RWPE1 (cell line): ENCODE measurements at regions not wholly inside any gene's neighbourhood (a gene's known extent, or its start where the extent isn't known, plus 50 kb on each side); places are given as distances from the start of the nearest gene placed in this dataset.

Source experiments
- CTCF ChIA-PET: fragments of 350-600 bp; sonication (Branson Sonifier 250); formaldehyde crosslinking; extraction: SDS; loops from one replicate; lab custom pipeline; 2021; lab: Yijun Ruan, JAX
- POLR2A ChIA-PET: fragments of 400-600 bp; formaldehyde crosslinking; extraction: SDS; loops from one replicate; lab custom pipeline; 2020; ENCODE audit warnings: antibody characterized with exemption; ENCODE audit not compliant: low non-redundant PET; lab: Yijun Ruan, JAX
- DNase-seq: peaks from one replicate; pipeline ENCODE4 v3.0.0; 2012; ENCODE audit warnings: low spot score
- H3K27ac ChIP-seq: fragments of 450-650 bp; 2 replicates; pipeline ENCODE4 v1.5.1; 2017
- CTCF ChIP-seq: fragments of 450-650 bp; conservative IDR thresholded peaks from 2 replicates; pipeline ENCODE4 v1.5.1; 2017; ENCODE audit warnings: low read depth, mild to moderate bottlenecking

- TF ChIP-seq CTCF: no peak
- H3K27ac ChIP-seq: no peak overlapping the region
- ChIA-PET POLR2A (no interaction called here), CTCF (no interaction called here)
- no peak for DNase-seq
Measured at GRCh38 chr12:97229004-97229403, 233.6 kb upstream of the RMST start.

DNA sequence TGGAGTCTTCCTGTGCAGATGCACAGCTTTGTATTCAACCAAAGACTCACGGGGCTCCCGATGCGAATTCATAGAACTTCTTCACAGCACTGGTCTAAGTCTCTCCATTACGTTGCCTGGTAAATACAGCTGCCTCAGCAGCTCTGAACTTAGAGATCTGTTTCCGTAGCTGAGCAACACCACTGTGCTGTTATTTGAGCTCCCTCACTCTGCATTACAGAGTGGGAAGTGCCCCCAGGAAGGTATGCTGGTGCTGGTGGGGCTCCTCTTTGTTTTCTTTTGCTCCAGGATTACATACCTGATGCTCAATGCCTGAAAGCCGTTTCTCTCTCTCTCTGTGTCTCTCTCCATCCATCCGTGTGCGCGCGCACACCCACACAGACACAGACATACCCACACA lies 227.5 kb upstream of the RMST start:
- no peak for TF ChIP-seq CTCF
- CTCF ChIA-PET: no interaction called here
- POLR2A ChIA-PET: no interaction called here

GRCh38 chr12:97246368-97246767 lies 216.2 kb upstream of the RMST start:
- ChIA-PET CTCF (no interaction called here), POLR2A (no interaction called here)
- no peak overlapping the region for H3K27ac ChIP-seq
- no peak for DNase-seq
- TF ChIP-seq CTCF: no peak

More for the DNA sequence above, 227.5 kb upstream of the RMST start:
- no peak overlapping the region for H3K27ac ChIP-seq
- DNase-seq: no peak

GRCh38 chr12:97250483-97250882 lies 212.1 kb upstream of the RMST start:
- TF ChIP-seq CTCF: no peak
- POLR2A ChIA-PET: no interaction called here
- no peak overlapping the region for H3K27ac ChIP-seq
- CTCF ChIA-PET: interaction anchor here (0.6 kb wide), 1 partner anchor 24 kb away, joined by 3 read pairs; no protein-coding TSS in a partner anchor
- no peak for DNase-seq

DNA sequence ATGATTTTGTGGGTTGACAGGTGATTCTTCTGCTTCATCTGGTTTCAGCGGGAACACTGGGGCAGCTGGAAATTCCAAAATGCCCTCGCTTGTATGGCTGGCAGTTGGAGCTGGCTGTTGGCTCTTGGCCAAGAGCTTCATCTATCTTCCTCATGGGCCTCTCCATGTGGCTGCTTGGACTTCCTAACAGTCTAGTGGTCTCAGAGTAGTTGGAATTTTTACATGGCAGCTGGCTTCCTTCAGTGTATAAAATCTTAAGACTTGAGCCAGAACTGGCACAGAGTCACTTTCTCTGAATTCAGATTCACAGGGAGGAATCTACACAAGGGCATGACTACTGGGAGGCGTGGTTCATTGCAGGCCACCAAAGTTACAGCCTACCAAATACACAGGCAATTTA lies 204.9 kb upstream of the RMST start:
- ChIA-PET POLR2A (no interaction called here), CTCF (no interaction called here)
- no peak for TF ChIP-seq CTCF
- DNase-seq: no peak
- no peak overlapping the region for H3K27ac ChIP-seq

GRCh38 chr12:97259098-97259497 lies 203.5 kb upstream of the RMST start:
- POLR2A ChIA-PET: no interaction called here
- CTCF ChIA-PET: no interaction called here
- DNase-seq: no peak
- no peak overlapping the region for H3K27ac ChIP-seq
- TF ChIP-seq CTCF: no peak

GRCh38 chr12:97260786-97261185 lies 201.8 kb upstream of the RMST start:
- no peak overlapping the region for H3K27ac ChIP-seq
- DNase-seq: no peak
- CTCF ChIA-PET: no interaction called here
- POLR2A ChIA-PET: no interaction called here
- TF ChIP-seq CTCF: no peak
